CD4-positive, alpha-beta T cell treated with Interleukin-4 for 1 hour (primary cell): ENCODE measurements at regions not wholly inside any gene's neighbourhood (a gene's known extent, or its start where the extent isn't known, plus 50 kb on each side); places are given as distances from the start of the nearest gene placed in this dataset.

ENCODE experiments used
- DNase-seq, 2 donors: peaks; one replicate each; pipeline ENCODE4 v3.0.0-alpha.2; 2020 to 2022

GRCh38 chr13:39942552-39943273 lies 287.3 kb downstream of the COG6 start:
- peak; percentile 63 to 72 for DNase-seq

GRCh38 chr13:39943711-39944110 lies 288.2 kb downstream of the COG6 start:
- no peak for DNase-seq

DNA sequence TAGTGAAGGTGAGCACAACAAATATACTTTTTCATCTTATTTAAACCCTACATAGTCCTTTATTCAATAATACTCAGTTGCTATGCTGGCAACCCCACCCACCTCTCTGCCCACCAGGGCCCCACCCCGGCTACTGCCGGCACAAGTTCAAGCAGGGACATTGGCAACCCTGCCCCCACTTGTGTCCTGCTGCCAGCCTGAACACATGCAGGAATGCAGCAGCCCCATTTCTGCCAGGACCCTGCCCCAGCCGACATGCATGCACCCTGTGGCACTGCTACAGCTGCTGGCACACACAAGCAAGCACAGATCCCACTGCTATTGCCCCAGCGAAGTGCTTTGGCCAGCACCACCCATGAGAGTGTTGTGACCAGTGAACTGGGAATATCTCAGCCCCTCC lies 289.8 kb downstream of the COG6 start:
- DNase-seq, result no peak

- no peak for DNase-seq
Observed at GRCh38 chr13:39946769-39947168, 291.3 kb downstream of the COG6 start.

- DNase-seq, result no peak
Observed at GRCh38 chr13:39951301-39951700, 295.8 kb downstream of the COG6 start.

DNA sequence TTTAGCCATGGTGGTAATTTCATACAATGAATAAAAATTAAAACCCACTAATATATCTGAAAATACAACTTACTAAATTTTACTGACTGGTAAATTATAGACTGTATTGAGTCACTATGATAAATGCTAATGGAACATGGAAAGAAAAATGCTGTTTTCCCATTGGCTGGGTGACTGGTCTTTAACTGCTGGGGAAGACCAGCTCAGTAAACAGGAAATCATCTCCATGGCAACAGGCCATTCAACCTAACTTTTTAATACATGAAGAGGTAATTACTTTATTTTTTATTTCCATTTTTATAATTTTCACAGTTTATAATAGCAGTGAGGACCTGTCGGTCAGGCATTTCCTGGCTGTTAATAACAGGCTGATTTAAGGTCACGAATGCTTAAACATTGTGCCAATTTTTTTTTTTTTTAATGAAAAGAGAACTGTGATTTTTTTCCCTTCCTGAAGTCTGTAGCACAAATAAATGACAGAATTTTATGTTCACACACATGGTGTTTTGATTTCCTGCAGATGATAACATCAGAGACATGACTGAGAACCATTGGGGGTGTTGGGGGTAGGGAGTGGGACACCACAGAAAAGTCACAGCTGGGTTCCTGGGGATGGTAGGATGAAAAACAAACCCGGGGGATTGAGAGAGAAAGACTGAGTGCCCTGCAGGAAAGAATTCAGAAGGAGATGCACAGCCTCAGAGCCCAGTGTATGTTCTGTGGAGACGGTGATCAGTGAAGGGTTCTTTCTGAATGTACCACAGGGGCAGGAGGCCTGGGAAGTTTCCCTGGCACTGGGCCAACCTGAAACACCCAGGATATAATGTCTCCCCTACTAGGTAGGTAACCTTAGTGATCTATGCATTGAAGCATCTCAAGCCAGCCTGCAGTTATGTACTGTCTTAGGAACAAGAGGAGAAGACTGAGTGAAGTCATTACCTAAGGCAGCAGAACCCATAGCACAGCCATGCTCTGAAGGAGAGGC lies 297.1 kb downstream of the COG6 start:
- peak in 1 of 2 donors; percentile 55 for DNase-seq

- DNase-seq, result no peak
Observed at GRCh38 chr13:39954476-39954875, 299.0 kb downstream of the COG6 start.

- no peak for DNase-seq
Observed at GRCh38 chr13:39955560-39955959, 300.1 kb downstream of the COG6 start.

DNA sequence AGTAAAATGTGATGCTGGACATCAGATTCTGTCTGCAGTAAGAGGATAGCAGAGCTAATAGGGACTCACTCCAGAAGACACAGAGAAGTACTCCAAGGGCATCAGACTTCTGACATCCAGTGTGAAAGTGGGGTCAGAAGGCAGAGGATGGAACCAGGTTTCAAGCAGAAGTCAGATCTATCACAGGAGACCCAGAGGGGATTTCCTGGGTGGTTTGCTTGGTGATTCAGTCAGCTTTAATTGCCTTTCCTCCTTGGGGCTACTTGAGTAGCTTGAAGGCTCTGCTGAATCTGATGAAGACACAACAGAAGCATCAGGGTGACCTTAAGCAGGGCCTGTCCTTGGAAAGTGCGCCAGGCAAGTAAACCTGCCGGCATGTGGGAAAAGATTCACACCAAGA lies 300.6 kb downstream of the COG6 start:
- peak in 1 of 2 donors; percentile 31 for DNase-seq

- DNase-seq, result peak in 1 of 2 donors; percentile 37
Observed at GRCh38 chr13:39957868-39958677, 302.6 kb downstream of the COG6 start.

DNA sequence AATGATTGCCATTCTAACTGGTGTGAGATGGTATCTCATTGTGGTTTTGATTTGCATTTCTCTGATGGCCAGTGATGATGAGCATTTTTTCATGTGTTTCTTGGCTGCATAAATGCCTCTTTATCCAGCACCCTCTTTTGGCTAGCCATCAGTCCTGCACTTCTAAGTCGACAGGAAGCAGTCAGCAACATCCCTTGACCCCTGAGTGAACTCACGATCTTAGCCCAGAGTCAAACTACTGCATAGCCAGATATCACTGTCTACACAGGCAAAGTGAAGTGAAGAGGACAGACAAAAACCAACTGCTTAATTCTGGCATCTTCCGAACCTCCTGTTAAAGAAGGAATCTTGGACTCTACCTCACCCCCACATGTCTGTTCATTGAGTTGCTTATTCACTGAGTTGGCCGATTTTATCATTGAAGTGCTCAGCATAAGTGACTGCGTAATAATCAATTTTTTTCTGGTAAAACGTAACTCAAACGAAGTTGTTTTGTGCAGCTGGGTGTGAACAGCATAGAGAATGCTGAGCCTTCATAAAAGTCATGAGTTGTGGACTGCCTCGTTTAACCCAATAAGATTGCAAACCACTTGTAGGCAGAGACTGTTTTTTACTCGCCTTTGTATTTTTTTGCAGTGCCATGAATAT lies 304.2 kb downstream of the COG6 start:
- DNase-seq, result no peak

DNA sequence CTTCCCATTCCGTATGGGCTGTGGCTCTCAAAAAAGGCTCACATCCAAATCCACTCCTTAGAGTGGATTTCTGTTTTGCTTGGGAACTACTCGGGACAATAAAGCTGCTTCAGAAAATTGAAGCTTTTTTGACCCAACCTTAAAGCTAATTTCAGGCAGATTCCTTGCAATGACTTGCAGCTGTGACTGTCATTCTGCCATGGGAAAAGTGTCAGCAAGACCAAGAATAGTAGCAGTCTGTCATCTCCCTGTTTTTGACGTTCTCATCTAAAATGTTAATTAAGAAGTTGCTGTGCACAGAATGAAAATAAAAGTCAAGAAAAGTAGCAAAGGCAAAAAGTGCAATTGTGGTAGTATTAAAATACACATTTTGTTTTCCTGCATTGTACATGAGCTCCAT lies 304.7 kb downstream of the COG6 start:
- no peak for DNase-seq

DNA sequence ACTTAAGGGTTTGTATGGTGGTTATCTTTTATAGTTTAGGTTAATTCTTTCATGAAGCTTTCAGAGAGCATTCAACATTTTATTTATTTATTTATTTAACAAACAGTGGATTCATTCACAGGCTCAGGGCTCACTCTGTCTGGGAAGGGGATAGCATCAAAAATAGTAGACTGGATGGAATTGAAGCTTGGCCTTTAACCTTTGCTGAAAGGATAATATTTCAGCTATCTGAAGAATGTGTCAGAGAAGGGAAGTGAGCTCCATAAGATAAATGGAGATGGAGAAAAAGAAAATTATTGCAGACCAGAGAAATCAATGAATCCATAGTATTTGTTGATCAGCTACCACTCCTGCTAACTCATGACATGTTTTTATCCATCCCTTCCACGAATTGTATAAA lies 305.6 kb downstream of the COG6 start:
- DNase-seq, result no peak

DNA sequence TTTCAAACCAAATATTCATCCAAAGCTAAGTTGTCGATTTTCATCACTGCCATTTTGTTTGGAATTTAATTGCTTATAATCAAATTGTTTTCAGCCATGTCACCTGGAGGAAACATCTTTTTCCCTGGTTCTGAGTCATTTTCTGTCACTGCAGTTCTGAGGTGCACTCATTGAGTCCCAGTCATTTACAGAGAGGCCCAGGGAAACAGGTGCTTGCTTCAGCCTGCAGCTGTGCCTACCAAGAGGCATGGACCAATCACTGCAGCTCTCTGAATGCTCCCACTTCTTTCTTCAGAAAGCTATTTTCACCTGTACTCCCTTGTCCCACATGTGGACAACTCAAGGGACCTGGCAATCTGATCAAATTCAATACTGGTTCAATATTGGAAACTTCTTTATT lies 308.1 kb downstream of the COG6 start:
- DNase-seq, result no peak

GRCh38 chr13:39965309-39965708 lies 309.8 kb downstream of the COG6 start:
- no peak for DNase-seq

- DNase-seq, result no peak
Observed at GRCh38 chr13:39967199-39967959, 311.9 kb downstream of the COG6 start.

- DNase-seq, result no peak
Observed at GRCh38 chr13:39968646-39969475, 313.4 kb downstream of the COG6 start.

DNA sequence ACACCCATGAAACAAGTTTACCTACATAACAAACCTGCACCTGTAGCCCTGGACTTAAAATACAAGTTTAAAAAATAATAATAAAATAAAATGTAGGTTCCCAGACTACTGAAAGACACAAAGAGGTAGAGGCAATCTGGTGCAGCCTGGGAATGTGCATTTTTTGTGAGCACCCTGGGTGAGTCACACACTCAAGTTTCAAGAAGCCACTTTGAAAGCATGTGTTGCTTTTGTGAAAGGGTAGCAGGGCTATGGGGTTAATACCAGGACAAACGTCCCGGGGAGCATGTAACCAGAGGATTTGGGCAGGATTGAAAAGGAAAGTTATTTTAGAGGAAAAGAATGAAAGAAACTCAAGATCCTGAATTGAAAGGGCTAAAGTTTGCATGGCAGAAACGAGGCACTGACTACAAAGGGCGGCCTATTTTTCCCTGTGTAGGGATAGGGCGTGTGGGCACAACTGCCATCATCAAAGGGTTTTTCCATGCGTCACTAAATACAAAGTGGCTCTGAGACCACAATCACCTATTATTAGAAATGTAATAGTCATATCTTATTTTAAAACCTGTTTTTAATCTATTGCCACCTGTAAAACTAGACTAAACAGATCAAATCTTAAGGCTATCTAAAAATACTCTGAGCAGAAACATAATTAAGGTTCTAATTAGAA lies 314.9 kb downstream of the COG6 start:
- no peak for DNase-seq

DNA sequence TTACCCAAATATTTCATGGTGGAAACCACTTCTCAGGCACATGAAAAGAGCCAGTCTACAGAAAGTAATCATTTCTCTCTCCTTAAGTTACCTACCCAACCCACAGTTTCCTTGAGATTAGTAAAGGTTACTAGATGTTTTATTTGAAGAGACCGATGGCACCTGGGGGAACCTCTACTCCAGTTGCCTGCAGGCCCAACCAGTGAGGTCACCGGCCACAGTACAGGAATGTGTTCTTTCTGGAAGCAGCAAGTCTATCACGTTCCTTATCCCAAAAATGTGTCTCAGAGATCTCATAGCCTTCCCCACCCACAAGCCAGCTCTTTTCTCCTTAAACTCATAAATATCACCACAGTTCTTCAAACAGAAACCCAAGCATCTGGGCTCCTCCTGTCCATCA lies 316.1 kb downstream of the COG6 start:
- DNase-seq, result no peak

DNA sequence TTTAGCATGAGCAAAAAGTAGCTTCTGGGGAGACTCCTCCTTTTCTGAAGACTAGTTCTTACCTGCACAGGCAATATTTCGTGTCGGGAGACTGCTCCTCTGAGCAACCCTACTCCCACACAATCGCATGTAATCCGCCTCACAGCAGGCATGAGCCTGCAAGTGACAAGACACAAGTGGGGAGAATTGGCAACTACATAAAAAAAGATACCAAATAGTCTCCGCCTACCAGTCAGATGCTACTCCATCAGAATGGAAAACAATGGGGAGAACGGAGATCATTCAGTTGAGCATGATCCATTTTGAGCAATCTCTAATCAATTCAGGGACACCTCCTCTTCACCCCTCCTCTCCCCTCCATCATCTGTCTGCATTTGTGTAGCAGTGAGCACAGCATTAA lies 321.0 kb downstream of the COG6 start:
- DNase-seq, result no peak
